Heart left ventricle (tissue), 16 donors: ENCODE measurements at regions not wholly inside any gene's neighbourhood (a gene's known extent, or its start where the extent isn't known, plus 50 kb on each side); places are given as distances from the start of the nearest gene placed in this dataset.

Source experiments
- ATAC-seq, 4 donors: fragments of 200-7000 bp; cut with Tn5 transposase; one replicate each; pipeline ENCODE4 v1.9.1; 2020 to 2022; ENCODE audit warnings: moderate library complexity in 4 of 4, mild to moderate bottlenecking in 3 of 4, moderate number of reproducible peaks in 1 of 4
- DNase-seq, 5 donors: peaks; one replicate each; pipeline ENCODE4 v3.0.0-alpha.2; 2020
- H3K27ac ChIP-seq, 12 donors: fragments of 200-600 bp; sonication (generic) in 4 of 12; one replicate each; pipeline versions ENCODE4 v1.5.0 to v1.8.0; 2016 to 2022; ENCODE audit warnings: mild to moderate bottlenecking in 2 of 12
- H3K27me3 ChIP-seq, 9 donors: fragments of 200-600 bp; sonication (generic) in 2 of 9; one replicate each; pipeline versions ENCODE4 v1.5.1 to v1.8.0; 2016 to 2022; ENCODE audit warnings: mild to moderate bottlenecking in 3 of 9
- H3K36me3 ChIP-seq, 9 donors: fragments of 200-600 bp; sonication (generic) in 2 of 9; one replicate each; pipeline versions ENCODE4 v1.5.0 to v1.8.0; 2018 to 2022; ENCODE audit warnings: mild to moderate bottlenecking in 2 of 9
- H3K4me1 ChIP-seq, 12 donors: fragments of 200-600 bp; sonication (generic) in 4 of 12; one replicate each; pipeline versions ENCODE4 v1.5.0 to v1.8.0; 2016 to 2022; ENCODE audit warnings: mild to moderate bottlenecking in 3 of 12
- H3K4me3 ChIP-seq, 12 donors: fragments of 200-600 bp; sonication (generic) in 4 of 12; one replicate each; pipeline versions ENCODE4 v1.5.0 to v1.8.0; 2017 to 2022; ENCODE audit warnings: mild to moderate bottlenecking in 9 of 12, moderate library complexity in 4 of 12
- H3K9me3 ChIP-seq, 12 donors: fragments of 200-600 bp; sonication (generic) in 4 of 12; one replicate each; pipeline versions ENCODE4 v1.5.0 to v1.8.0; 2016 to 2022; ENCODE audit warnings: mild to moderate bottlenecking in 1 of 12
- POLR2A ChIP-seq, 2 donors: fragments of 450-650 bp; IDR thresholded peaks; one replicate each; pipeline ENCODE4 v1.6.1; 2017; ENCODE audit warnings: antibody characterized with exemption in 2 of 2, mild to moderate bottlenecking in 2 of 2, moderate library complexity in 2 of 2
- WGBS, 4 donors: extraction: QIAGEN DNeasy Blood & Tissue Kit in 2 of 4; methylation state at CpG; one replicate each; pipeline versions ENCODE4 v1.1.5 to v1.1.7; 2013 to 2018; 5-methylcytosine and 5-hydroxymethylcytosine counted together
- intact Hi-C, 10 donors: fragments of 100-400 bp; cut with DNase I; formaldehyde crosslinking; loops; one replicate each; pipeline versions ENCODE4 v1.11.1 to v1.14.2; 2022
- TF ChIP-seq, protein P1 (sequence below), 12 donors: fragments of 200-600 bp; sonication (generic) in 4 of 12; IDR thresholded peaks; one replicate each; pipeline versions ENCODE4 v1.5.0 to v1.8.0; 2018 to 2022; ENCODE audit warnings: antibody characterized with exemption in 12 of 12, mild to moderate bottlenecking in 5 of 12
- donor health status: ischemic (EF 13 %, LVEDD 7.1; RV severe dilation, severe dysfunction).
- donor health status: healthy with polysubstance abuse.
- donor health status: DM: no; HTN: yes; CAD: no.
- donor health status: DM: no; HTN: no; CAD: no.
- donor health status: ischemic (EF 25% LVEDD 6.9; RV normal size, moderate dysfunction).
- donor health status: ischemic (EF 25% LVEDD 5.7; RV mildly dilated, moderate dysfunction).
- donor health status: healthy.
- donor health status: DM: yes; HTN: yes; CAD: no.
- donor health status: ischemic (EF 35%, LVEDD 5.7; RV mildly dilated, moderate dysfunction).
- donor health status: nonischemic (EF 11% LVEDD 7.7; RV severe dilation, severe dysfunction).
- donor health status: DM: yes; HTN: yes; CAD: no.
- donor health status: PGD.
- donor health status: ischemic (EF 29% LVEDD 5.4; RV normal size, mild dysfunction).
- donor health status: nonischemic (EF 23%, LVEDD 6.1; RV moderate dilation, normal function).

DNA sequence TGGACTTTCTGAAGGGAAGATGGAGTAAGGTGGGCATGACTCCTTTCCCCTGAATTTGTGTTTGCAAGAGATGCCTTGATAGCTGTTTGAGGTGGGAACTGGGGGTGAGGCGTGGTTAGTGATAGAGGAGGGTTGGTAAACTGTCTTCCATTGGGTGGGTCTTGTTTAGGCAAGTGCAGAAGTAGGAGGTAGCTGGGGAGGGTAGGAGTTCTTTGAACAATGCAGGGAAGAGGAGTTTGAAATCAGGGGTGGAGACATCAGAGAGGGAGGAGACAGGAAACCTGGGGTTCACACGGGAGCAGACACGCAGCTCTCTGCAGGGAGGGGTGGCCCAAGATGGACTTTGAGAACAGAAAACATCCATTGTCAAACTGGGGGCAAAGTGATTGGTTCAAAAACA is 267.1 kb downstream of the TSN start:
- H3K9me3 ChIP-seq, result no peaks in the 10 kb centered on the region
- H3K27me3 ChIP-seq, result peaks cover 0 to 8% (median 0%) of the 10 kb centered on the region in 9 donors
- H3K4me3 ChIP-seq, result no peak overlapping the region
- WGBS, 4 donors, result 62 to 65% (median 64%) methylated on average over 3 of the region's 3 CpGs
- DNase-seq, result no peak
- no peak overlapping the region for H3K27ac ChIP-seq
- H3K4me1 ChIP-seq, result peaks cover 0 to 3% (median 0%) of the 10 kb centered on the region in 12 donors
- H3K36me3 ChIP-seq, result no peaks in the 10 kb centered on the region
- TF ChIP-seq, protein P1, sequence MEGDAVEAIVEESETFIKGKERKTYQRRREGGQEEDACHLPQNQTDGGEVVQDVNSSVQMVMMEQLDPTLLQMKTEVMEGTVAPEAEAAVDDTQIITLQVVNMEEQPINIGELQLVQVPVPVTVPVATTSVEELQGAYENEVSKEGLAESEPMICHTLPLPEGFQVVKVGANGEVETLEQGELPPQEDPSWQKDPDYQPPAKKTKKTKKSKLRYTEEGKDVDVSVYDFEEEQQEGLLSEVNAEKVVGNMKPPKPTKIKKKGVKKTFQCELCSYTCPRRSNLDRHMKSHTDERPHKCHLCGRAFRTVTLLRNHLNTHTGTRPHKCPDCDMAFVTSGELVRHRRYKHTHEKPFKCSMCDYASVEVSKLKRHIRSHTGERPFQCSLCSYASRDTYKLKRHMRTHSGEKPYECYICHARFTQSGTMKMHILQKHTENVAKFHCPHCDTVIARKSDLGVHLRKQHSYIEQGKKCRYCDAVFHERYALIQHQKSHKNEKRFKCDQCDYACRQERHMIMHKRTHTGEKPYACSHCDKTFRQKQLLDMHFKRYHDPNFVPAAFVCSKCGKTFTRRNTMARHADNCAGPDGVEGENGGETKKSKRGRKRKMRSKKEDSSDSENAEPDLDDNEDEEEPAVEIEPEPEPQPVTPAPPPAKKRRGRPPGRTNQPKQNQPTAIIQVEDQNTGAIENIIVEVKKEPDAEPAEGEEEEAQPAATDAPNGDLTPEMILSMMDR (IDR thresholded peaks at IDR 0.05), result no peak
- TF ChIP-seq POLR2A (IDR thresholded peaks at IDR 0.05), result no peak
- no peak for ATAC-seq
- intact Hi-C loops, result no loop called here

DNA sequence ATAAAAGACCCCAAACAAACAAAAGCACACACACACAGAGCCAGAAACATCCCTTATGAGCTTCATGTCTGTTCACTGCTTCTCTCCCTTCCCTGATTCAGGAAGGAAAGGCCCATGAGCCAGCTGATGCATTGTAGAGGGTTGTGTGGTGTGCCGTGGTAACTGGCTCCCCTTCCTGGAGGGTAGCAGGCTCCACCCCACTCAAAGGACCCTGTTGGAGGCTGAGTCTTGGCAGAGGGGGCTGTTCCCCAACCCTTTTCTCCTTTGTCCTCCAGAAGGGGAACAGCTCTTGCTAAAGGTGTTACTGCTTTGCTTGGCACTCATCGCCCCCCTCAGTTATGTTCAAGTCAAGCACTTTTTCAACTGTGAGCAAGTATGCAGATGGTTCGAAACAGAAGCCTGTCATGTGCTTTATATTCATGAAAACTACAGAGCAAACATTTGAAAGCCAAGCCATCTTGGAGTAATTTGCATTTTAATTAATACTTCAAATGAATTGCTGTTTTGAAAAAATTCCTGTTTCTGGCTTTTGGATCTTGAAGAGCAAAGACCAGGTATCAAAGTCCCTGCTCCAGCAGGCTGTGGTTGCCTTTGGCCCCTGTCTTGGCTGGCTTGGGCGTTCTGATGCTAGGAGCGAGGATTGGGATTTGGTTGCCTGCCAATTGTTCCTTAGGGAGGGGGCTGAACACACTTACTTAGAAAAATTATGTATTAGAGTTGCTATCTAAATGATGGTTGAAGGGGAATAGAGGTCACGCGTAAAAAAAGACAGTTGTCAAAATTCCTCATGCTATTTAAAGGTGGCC is 267.8 kb downstream of the TSN start:
- intact Hi-C loops, result no loop called here

DNA sequence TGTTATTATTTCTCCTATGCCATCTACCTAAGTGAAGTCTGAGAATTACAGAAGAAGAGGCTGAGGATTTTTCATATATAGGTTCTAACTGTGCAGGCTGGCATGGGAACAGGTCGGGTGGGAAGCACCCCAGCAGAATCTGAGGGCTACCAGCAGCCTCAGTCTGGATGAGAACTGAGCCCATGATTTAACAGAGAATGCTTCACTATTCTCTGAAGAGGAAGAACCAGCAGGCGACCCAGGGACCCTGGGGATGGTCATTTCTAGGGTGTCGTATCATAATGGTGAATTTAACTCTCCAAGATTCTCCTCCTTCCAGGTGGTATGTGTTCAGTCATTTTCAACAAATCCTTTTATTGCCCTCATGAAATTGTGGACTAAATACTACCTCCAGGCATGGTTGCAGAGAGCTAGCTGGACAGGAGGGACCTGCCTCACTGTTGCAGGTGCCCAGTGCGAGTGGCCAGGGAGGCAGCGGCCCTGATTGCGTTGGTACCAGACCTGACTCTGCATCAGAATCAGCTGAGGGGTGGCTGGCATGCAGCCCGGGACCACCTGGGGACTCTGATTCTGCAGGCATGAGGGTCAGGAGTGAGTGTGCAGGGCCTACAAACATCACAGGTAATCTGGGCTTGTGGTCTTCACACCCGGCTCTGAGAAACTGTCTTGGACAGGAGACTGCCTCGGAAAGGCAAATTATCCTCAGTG is 272.2 kb downstream of the TSN start:
- TF ChIP-seq, protein P1 (IDR thresholded peaks at IDR 0.05), result no peak
- no peak for TF ChIP-seq POLR2A (IDR thresholded peaks at IDR 0.05)
- Histone ChIP-seq H3K4me1 (peaks cover 0 to 10% (median 0%) of the 10 kb centered on the region in 12 donors), H3K4me3 (no peak overlapping the region), H3K27ac (no peak overlapping the region), H3K27me3 (no peaks in the 10 kb centered on the region), H3K36me3 (no peaks in the 10 kb centered on the region), H3K9me3 (peaks cover 0 to 2% (median 0%) of the 10 kb centered on the region in 12 donors)
- WGBS, 4 donors, result 81 to 90% (median 89%) methylated on average over 9 of the region's 9 CpGs
- DNase-seq (no peak), ATAC-seq (no peak)
- intact Hi-C loops, result no loop called here

More for the DNA sequence above, 267.8 kb downstream of the TSN start:
- WGBS, 4 donors, result 45 to 63% (median 54%) methylated on average over 6 to 7 of the region's 7 CpGs
- no peaks in the 10 kb centered on the region for H3K36me3 ChIP-seq
- no peak overlapping the region for H3K4me3 ChIP-seq
- ATAC-seq (no peak), DNase-seq (peak in 1 of 5 donors; percentile 25)
- TF ChIP-seq POLR2A (IDR thresholded peaks at IDR 0.05), result no peak
- TF ChIP-seq, protein P1 (IDR thresholded peaks at IDR 0.05), result no peak
- H3K27ac ChIP-seq, result no peak overlapping the region
- peaks cover 0 to 7% (median 0%) of the 10 kb centered on the region in 12 donors for H3K4me1 ChIP-seq
- H3K9me3 ChIP-seq, result no peaks in the 10 kb centered on the region
- H3K27me3 ChIP-seq, result peaks cover 0 to 8% (median 0%) of the 10 kb centered on the region in 9 donors
